Fibroblast of skin of abdomen (primary cell): ENCODE measurements at regions not wholly inside any gene's neighbourhood (a gene's known extent, or its start where the extent isn't known, plus 50 kb on each side); places are given as distances from the start of the nearest gene placed in this dataset.

Source experiments
- DNase-seq: peaks from one replicate; pipeline ENCODE4 v3.0.0-alpha.2; 2013

DNA sequence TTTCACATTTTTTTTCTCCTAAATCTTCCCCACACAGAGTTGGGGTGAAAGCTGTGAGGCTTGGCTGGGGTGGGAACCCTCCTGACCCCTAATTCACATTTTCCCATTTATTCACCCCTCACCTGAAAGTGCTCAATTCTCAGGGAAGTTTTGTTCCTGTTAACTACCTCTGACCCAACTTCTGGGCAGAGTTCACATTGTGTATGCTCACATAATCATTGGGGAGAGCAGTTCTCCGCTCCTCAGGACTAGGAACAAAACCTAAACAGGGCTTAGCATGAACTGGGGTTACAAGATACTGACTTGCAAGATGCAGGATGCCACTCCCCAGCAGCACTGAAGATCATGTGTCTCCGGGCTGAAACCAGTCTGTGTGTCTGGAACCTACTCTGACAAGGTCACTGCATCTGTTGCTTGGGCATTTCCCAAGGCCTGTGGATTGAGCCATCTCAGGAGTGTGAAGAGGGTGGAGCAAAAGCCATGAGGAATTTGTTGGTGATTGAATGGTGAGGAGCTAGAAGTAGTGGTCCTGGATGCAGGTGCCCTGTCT, 258.1 kb upstream of the IGFBP3 start:
- DNase-seq, result peak; percentile 17

DNA sequence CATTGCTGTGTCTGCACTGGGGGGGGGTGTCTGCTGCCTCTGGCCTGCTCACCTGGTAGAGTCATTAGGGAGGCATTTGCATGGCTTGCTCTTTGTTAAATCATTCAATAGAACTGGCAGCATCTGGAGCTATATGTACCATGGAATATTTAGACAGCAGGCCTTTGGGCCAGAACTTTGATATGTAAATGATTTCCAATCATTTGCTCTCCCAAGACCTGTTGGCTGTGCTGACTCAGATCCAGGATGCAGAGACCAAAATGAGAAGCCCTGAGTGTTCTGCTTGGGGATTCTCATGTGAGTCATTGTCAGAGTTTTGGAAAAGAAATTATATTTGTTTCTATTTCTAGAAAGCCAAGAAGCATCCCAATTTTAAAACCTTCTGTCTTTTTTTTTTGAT, 257.6 kb upstream of the IGFBP3 start:
- peak; percentile 70 for DNase-seq

GRCh38 chr7:46177821-46178220, 256.7 kb upstream of the IGFBP3 start:
- DNase-seq, result no peak

DNA sequence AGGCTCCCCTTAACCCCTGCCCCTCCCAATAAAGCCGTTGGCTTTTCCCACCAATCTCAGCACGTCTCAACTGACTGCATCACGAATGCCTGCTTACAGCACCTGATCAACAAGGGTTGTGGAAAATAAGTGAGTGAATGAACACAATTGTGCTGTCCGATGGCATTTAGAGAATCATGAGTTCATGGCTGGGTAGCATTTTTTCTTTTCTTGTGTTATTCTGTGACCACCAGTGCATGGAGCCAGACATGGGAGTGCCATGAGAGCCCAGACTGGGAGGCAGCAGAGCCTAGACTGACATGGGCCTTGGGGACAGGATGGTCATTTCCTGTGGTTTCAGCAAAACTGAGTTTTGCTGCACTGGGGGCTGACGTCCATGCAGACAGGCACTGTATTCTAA, 254.1 kb upstream of the IGFBP3 start:
- no peak for DNase-seq

DNA sequence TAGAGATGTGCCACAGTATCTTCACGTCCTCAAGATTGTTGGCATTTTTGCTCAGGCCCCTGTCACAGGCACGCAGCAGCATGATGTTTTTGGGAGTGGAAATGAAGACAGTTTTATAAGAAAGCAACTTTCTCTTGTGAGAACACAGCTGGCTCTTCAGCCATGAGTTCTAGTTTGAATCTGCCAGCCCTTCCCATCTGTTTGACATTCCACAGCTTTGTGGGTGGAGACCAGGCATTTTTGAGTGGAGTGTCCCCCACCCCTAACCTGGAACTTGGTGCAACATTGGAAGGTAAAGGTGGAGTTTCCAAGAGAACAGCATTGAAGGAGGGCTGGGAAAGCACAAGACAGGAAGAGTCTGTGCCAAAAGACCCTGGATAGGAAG, 253.1 kb upstream of the IGFBP3 start:
- DNase-seq, result no peak

DNA sequence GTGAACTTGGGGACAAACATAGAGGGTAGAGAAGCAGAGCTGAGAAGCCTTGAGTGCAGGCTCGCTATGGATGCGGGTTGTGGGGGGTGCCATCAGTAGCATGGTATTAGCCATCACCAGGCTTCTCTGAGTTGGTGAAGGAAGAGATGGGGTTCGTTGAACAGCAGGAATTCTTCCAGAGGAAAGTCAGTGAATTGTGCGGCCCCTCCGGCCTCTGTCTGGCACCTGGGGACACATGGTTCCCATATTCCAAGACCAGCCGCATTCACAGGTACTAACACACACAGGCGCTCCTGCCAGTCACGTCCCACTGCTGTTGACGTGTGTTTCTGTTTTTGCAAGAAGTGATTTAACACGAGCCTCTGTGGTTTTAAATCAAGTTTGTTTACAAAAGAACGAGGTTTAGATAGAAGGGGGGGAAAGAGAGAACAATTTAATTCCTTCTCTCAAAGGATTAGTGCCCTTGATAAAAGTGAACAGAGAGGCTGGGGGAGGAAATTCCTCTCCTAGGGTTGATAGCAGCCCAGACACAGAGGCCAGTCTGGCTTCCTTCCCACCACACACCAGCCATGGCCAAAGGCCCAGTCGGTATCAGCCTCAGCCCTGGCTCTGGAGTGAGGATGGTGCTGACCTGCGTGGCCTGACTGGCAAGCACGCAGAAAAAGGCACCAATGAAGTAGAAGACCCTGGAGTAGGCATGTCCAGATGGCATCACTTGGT, 252.6 kb upstream of the IGFBP3 start:
- DNase-seq, result no peak

- DNase-seq, result peak; percentile 48
Observed at GRCh38 chr7:46170792-46171191, 249.7 kb upstream of the IGFBP3 start.

DNA sequence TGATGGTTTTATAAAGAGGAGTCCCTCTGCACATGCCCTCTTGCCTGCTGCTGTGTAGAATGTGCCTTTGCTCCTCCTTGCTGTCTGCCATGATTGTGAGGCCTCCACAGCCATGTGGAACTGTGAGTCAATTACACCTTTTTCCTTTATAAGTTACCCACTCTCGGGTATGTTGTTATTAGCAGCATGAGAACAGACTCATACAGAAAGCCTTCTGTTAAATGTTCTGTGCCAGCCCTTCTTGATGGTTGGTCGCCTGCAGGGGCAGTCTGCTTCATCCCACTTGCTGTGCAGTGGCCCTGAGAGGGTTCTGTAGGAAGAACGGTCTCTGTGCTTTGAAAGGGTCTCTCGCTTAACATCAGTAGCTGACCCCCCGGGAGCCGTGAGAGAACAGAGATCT, 248.9 kb upstream of the IGFBP3 start:
- no peak for DNase-seq

DNA sequence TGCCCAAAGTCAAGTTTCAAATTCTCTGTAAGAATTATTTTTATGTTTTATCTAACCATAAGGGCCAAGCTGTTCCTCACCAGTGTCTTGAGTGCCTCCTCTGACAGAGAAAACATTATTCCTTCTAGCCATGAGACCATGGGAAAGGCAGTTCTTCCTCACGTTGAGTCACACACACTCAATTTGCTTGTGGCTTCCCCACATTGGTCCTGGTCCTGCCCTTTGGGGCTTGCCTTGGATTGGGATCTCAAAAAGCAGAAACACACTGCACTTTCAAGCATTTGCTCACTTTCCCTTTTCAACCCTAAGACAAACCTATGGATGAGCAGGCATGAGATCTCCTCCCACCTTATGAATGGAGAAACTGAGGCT, 248.3 kb upstream of the IGFBP3 start:
- DNase-seq, result no peak

- DNase-seq, result no peak
Observed at GRCh38 chr7:46168671-46169383, 247.8 kb upstream of the IGFBP3 start.

DNA sequence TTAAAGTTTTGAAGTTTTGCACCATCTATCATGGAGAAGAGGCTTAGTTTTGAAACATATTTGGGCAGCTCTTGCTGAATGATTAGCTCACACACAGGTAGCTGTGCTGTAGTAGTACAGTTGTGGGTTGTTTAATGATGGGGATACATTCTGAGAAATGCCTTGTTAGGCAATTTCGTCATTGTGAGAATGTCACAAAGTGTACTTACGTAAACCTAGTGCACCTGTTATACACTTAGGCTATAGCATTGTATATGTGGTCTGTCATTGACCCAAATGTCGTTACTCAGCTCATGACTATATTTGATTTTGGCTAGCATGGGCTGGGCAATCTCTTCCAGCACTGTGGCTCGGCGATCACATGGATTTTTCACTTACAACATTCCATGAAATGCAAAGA, 247.2 kb upstream of the IGFBP3 start:
- no peak for DNase-seq

- peak; percentile 69 for DNase-seq
Observed at GRCh38 chr7:46165276-46165675, 244.2 kb upstream of the IGFBP3 start.

DNA sequence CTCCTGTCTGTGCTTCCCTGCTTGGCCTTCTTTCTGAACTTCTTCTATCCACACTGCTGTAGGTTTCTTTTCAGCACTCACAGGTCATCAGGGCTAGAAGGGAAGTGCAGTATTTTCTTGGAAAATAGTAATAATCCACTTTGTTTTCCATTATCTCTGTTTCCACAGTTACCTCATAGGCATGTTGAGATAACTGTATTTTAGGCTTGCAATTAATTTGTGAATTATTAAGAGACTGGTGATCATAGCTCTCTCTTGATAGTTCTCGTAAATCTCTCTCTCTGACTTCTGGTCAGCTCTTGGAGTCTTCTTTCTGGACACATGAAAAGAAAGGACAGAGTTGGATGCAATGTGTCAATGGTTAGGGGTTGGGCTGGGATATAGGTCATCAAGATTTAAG, 243.6 kb upstream of the IGFBP3 start:
- DNase-seq, result no peak

DNA sequence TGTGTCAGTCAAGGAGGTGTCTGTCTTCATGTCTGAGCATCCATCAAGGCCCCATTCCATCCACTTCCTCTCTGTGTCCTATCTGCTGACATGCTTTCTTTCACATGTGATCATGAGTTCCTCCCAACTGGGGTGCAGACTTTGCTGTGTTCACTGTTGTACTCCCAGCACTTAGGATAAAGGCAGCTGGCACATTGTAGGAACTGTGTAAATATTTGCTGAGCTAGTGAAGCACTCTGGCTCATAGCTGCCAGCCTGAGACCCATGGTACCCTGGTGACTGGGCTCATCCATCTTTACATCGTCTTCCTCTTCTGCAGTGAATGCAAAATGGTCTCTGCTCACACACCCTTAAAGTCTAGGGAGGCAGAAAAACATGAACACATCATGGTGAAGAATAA, 242.2 kb upstream of the IGFBP3 start:
- no peak for DNase-seq

DNA sequence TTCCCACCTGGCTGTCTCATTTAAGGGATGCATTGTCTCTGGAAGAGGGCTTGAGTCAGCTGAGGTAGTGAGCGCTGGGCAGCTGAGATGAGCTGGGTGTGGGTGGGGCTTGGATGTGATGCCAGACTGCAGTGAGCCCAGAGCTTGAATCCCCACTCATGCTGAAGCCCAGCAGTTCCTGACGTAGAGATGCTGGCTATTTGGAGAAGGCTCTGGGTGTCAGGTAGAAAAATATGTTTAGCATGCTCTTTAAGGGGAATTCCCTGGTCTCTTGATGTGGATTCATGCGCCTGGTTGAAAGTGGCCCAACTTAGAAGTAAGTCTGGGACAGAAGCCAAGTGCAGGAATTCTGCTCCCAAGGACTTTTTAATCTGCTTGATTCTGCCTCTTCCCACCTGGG, 241.5 kb upstream of the IGFBP3 start:
- DNase-seq, result peak; percentile 53

DNA sequence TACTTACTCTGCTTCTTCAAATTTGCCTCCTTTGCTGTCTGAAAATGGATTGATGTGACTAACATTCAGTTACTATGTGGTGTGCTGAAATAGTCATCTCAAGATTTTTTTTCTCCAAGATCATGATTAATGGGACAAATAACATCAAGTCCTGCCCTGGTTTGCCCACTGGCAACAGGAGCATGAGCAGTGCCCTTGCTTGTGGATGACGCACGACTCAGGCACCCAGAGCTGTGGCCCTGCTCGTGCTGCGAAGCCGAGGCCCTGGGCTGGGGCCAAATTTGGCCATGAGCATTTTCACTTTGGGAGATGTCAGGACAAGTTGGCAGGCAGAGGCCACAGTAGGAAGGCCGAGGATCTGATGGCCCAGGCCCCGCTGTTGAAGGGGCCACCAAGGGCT, 239.8 kb upstream of the IGFBP3 start:
- DNase-seq, result no peak

GRCh38 chr7:46157931-46158330, 236.9 kb upstream of the IGFBP3 start:
- no peak for DNase-seq

- DNase-seq, result peak; percentile 89
Observed at GRCh38 chr7:46157404-46157803, 236.3 kb upstream of the IGFBP3 start.

DNA sequence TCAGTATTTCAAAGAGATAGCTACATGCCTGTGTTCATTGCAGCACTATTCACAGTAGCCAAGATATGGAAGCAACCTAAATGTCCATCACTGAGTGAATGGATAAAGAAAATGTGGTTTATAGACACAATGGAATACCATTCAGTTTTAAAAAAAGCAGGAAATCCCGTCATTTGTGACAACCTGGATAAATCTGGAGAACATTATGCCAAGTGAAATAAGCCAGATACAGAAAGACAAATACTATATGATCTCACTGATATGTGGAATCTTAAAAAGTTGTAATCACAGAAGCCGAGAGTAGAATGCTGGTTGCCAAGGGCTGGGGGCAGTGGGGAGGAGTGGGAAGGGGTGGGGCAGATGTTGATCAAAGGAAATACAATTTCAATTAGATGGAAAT, 235.8 kb upstream of the IGFBP3 start:
- peak; percentile 50 for DNase-seq

DNA sequence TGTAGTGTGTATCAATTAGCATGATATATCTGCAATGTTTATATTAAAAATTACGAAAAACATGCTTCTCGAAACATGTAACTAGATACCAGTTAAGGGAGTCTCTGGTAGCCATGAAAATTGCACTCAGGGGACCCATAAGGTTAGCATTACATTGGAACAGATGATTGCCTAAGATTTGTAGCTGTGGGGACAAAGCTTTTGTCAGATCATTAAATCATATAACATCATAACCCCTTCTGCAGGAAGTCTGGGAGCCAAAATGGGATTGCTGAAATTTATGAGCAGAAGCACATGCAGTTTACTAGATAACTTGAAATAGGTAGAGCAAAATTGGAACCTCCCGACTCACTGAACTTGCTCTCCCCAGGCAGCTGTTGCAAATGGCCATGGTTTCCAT, 235.0 kb upstream of the IGFBP3 start:
- DNase-seq, result peak; percentile 59

- DNase-seq, result no peak
Observed at GRCh38 chr7:46155367-46155766, 234.3 kb upstream of the IGFBP3 start.

- DNase-seq, result no peak
Observed at GRCh38 chr7:46153951-46154787, 233.1 kb upstream of the IGFBP3 start.

DNA sequence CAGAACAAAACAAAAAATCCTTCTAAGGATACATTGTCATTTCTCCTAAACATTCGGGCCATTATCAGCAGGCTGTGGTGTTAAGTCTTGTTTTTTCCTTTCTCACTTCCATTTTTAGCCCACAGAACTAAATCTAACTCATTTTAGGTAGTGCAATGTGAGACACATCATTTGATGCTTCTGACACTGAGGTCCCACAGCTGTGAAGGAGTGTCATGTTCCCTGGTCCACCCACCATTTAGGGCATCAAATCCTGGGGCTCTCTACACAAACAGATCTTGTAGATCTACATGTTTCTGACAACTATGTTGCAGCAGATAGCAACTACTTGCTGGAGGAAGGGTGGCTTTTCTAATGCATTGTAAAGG, 232.5 kb upstream of the IGFBP3 start:
- DNase-seq, result no peak
